ENCODE measurements at regions not wholly inside any gene's neighbourhood (a gene's known extent, or its start where the extent isn't known, plus 50 kb on each side); places are given as distances from the start of the nearest gene placed in this dataset.
"Not testable (repeated sequence)": the region's sequence is repeated elsewhere in the genome, so short reads cannot be mapped to it uniquely, and the experiment has no call there.

DNA sequence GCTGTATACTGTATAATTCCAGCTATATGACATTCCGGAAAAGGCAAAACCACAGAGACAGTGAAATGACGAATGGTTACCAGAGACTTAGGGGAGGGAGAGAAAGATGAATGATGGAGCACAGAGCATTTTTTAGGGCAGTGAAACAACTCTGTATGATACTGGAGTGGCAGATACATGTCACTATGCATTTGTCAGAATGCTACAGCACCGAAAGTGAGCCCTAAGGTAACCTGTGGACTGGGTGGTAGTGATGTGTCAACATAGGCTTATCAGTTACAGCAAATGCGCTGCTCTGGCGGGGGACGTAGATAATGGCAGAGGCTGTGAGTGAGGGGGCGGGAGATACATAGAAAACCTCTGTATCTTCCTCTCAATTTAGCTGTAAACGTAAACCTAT, 201.3 kb upstream of the SSTR4 start:
- no peak overlapping the region for H3K27ac Mint-ChIP-seq
- no peaks in the 10 kb centered on the region for H3K4me1 Mint-ChIP-seq
- no peak for DNase-seq
- intact Hi-C loops (cut with micrococcal nuclease): no loop called here
- no peak overlapping the region for H3K4me3 Mint-ChIP-seq
- H3K36me3 Mint-ChIP-seq (ENCODE audit: low read depth): no peaks in the 10 kb centered on the region
- H3K9me3 Mint-ChIP-seq: no peaks in the 10 kb centered on the region
- H3K27me3 Mint-ChIP-seq: no peaks in the 10 kb centered on the region

DNA sequence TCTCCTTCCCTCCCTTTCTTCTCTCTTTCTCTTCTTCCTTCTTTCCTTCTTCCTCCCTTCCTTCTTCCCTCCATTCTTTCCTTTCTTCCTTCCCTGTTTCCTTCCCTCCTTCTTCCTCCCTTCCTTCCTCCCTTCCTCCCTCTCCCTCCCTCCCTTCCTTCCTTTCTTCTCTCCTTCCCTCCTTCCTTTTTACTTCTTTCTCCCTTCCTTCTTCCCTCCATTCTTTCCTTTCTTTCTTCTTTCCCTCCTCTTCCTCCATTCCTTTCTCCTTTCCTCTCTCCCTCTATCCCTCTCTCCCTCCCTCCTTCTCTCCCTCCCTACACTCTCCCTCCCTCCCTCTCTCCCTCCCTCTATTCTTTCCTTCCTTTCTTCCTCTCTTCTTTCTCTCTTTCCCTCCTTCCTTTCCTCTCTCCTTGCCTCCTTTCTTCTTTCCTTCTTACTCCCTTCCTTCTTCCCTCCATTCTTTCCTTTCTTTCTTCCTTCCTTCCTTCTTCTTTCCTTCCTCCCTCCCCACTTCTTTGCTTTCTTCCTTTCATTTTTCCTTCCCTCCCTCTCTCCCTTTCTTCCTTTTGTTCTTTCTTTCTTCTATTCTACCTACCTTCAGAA, 200.4 kb upstream of the SSTR4 start:
- DNase-seq: no peak
- Mint-ChIP-seq H3K27me3 (no peaks in the 10 kb centered on the region), H3K9me3 (no peaks in the 10 kb centered on the region), H3K4me1 (no peaks in the 10 kb centered on the region), H3K27ac (no peak overlapping the region), H3K4me3 (no peak overlapping the region), H3K36me3 (ENCODE audit: low read depth) (no peaks in the 10 kb centered on the region)
- intact Hi-C loops (cut with micrococcal nuclease): no loop called here

GRCh38 chr20:22836211-22836610, 198.9 kb upstream of the SSTR4 start:
- no peak overlapping the region for H3K4me3 Mint-ChIP-seq
- no peak overlapping the region for H3K27ac Mint-ChIP-seq
- intact Hi-C loops (cut with micrococcal nuclease): no loop called here
- H3K27me3 Mint-ChIP-seq: no peaks in the 10 kb centered on the region
- H3K9me3 Mint-ChIP-seq: no peaks in the 10 kb centered on the region
- no peaks in the 10 kb centered on the region for H3K36me3 Mint-ChIP-seq (ENCODE audit: low read depth)
- H3K4me1 Mint-ChIP-seq: no peaks in the 10 kb centered on the region
- no peak for DNase-seq

DNA sequence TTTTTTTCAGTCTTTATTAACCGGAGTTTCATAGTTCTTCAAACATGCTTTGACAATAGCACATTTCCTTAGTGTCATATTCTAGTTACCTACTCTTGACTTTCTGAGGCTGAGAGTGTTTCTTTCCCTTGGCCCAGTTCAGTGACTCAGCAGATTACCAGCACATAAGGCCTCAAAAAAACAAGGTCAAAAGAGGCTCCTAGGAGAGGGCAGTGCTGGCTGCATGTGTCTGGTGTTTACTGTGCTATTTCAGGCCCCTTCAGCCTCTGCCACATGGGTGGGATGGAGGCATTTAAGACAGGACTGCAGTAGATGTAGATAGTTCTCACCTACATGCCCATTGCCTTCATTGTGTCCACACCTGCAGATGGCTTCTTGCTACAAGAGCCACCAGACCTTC, 198.2 kb upstream of the SSTR4 start:
- intact Hi-C loops (cut with micrococcal nuclease): no loop called here
- Mint-ChIP-seq H3K27me3 (no peaks in the 10 kb centered on the region), H3K36me3 (ENCODE audit: low read depth) (no peaks in the 10 kb centered on the region), H3K4me3 (no peak overlapping the region), H3K9me3 (no peaks in the 10 kb centered on the region), H3K4me1 (no peaks in the 10 kb centered on the region), H3K27ac (no peak overlapping the region)
- no peak for DNase-seq

DNA sequence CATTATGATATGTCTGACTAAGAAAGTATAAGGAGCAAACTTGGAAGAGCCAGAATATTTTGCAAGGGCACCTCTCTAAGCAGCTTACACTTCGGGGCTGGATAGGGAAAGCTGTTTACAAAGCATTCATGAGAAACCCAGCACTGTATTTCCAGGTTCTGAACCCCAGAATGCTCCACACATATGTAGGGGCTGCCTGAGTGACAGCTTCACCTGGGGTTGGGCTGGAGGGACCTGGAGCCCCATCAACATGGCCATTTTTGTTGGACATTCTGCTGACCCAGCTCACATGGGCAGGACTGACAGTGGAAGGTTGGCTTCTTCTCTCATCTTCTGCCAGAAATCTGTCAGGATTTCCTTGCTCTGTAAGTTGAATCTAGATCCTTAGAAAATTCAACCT, 197.1 kb upstream of the SSTR4 start:
- H3K27ac Mint-ChIP-seq: no peak overlapping the region
- H3K9me3 Mint-ChIP-seq: no peaks in the 10 kb centered on the region
- H3K36me3 Mint-ChIP-seq (ENCODE audit: low read depth): no peaks in the 10 kb centered on the region
- DNase-seq: no peak
- H3K4me1 Mint-ChIP-seq: no peaks in the 10 kb centered on the region
- no peaks in the 10 kb centered on the region for H3K27me3 Mint-ChIP-seq
- no peak overlapping the region for H3K4me3 Mint-ChIP-seq
- intact Hi-C loops (cut with micrococcal nuclease): no loop called here

DNA sequence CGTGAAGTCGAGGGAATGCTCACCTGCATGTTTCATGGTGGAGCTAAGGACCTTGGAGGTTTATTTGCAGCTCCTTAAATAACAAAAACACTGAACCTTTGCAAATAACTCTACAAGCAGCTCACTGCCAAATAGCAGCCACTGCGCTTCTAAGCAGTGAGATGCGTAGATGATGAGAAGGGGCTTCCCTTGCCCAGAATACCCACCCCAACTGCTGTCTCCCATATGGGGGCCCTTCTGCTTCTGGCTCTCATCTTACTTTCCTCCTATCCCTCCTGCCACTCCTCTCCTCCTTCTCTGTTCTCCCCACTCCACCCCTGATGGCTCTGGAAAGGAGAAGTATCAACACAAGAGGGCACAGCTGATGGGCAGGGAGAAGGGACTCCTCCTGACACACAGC, 193.3 kb upstream of the SSTR4 start:
- no peaks in the 10 kb centered on the region for H3K4me1 Mint-ChIP-seq
- no peak overlapping the region for H3K27ac Mint-ChIP-seq
- H3K9me3 Mint-ChIP-seq: no peaks in the 10 kb centered on the region
- H3K27me3 Mint-ChIP-seq: no peaks in the 10 kb centered on the region
- intact Hi-C loops (cut with micrococcal nuclease): no loop called here
- no peak for DNase-seq
- no peaks in the 10 kb centered on the region for H3K36me3 Mint-ChIP-seq (ENCODE audit: low read depth)
- H3K4me3 Mint-ChIP-seq: no peak overlapping the region

GRCh38 chr20:22842793-22843192, 192.3 kb upstream of the SSTR4 start:
- Mint-ChIP-seq H3K4me1 (no peaks in the 10 kb centered on the region), H3K4me3 (no peak overlapping the region), H3K9me3 (no peaks in the 10 kb centered on the region), H3K27ac (no peak overlapping the region), H3K27me3 (no peaks in the 10 kb centered on the region), H3K36me3 (ENCODE audit: low read depth) (no peaks in the 10 kb centered on the region)
- intact Hi-C loops (cut with micrococcal nuclease): no loop called here
- DNase-seq: no peak

DNA sequence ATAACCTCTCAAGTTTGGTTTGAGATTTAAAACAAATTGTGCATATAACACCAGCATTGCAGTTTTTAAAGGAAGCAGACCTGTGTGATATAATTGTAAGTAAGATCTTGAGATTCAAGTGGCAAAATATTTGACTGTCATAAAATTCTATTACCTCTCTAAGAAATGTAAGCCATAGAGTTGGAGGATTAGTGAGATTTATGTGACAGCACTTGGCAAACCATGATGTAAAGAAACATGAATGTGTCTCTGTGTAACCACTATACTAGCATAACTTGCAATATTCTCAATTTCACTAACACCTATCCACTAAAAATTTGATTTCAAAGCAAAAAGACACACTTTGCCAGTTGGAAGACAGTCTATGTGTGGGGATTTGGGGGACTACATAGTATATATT, 190.2 kb upstream of the SSTR4 start:
- Mint-ChIP-seq H3K27ac (no peak overlapping the region), H3K4me1 (no peaks in the 10 kb centered on the region), H3K4me3 (no peak overlapping the region), H3K27me3 (no peaks in the 10 kb centered on the region), H3K36me3 (ENCODE audit: low read depth) (no peaks in the 10 kb centered on the region), H3K9me3 (no peaks in the 10 kb centered on the region)
- intact Hi-C loops (cut with micrococcal nuclease): no loop called here
- DNase-seq: no peak

DNA sequence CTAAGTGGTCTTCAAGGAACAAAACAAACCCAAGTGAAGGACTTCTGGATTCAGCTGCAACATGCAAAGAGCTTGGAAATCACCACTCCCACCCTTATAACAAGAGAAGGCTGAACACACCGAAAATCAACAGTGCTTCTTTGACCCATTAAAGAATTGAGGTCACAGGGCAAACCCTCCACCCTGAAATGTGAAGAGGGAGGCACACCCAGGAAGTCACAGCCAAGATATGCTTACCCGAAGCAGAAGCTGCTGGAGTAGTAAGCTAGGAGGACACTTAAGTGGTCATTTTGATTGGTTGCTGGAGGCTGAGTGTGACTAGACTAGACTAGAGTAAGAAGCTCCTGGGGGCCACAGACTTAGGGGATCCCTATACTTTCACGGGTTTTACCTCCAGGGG, 188.2 kb upstream of the SSTR4 start:
- no peak for DNase-seq
- Mint-ChIP-seq H3K36me3 (ENCODE audit: low read depth) (no peaks in the 10 kb centered on the region), H3K4me1 (no peaks in the 10 kb centered on the region), H3K4me3 (no peak overlapping the region), H3K9me3 (no peaks in the 10 kb centered on the region), H3K27me3 (peaks cover 2% of the 10 kb centered on the region), H3K27ac (no peak overlapping the region)
- intact Hi-C loops (cut with micrococcal nuclease): no loop called here

DNA sequence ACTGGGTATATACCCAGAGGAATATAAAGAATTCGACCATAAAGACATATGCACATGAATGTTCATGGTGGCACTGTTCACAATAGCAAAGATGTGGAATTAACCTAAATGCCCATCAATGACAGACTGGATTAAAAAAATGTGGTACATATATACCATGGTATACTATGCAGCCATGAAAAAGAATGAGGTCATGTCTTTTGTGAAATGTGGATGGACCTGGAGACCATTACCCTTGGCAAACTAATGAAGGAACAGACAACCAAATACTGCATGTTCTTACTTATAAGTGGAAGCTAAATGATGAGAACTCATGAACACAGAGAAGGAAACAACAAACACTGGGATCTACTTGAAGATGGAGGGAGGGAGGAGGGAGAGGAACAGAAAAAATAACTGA, 186.7 kb upstream of the SSTR4 start:
- Mint-ChIP-seq H3K27ac (no peak overlapping the region), H3K27me3 (peaks cover 2% of the 10 kb centered on the region), H3K4me1 (no peaks in the 10 kb centered on the region), H3K4me3 (no peak overlapping the region), H3K36me3 (ENCODE audit: low read depth) (no peaks in the 10 kb centered on the region), H3K9me3 (no peaks in the 10 kb centered on the region)
- no peak for DNase-seq
- intact Hi-C loops (cut with micrococcal nuclease): no loop called here

- H3K36me3 Mint-ChIP-seq (ENCODE audit: low read depth); H3K4me3 Mint-ChIP-seq; H3K27ac Mint-ChIP-seq; H3K9me3 Mint-ChIP-seq; H3K4me1 Mint-ChIP-seq; intact Hi-C loops (cut with micrococcal nuclease); DNase-seq: not testable (repeated sequence)
- peaks cover 11% of the 10 kb centered on the region for H3K27me3 Mint-ChIP-seq
Observed at GRCh38 chr20:22851679-22852346, 183.3 kb upstream of the SSTR4 start.

DNA sequence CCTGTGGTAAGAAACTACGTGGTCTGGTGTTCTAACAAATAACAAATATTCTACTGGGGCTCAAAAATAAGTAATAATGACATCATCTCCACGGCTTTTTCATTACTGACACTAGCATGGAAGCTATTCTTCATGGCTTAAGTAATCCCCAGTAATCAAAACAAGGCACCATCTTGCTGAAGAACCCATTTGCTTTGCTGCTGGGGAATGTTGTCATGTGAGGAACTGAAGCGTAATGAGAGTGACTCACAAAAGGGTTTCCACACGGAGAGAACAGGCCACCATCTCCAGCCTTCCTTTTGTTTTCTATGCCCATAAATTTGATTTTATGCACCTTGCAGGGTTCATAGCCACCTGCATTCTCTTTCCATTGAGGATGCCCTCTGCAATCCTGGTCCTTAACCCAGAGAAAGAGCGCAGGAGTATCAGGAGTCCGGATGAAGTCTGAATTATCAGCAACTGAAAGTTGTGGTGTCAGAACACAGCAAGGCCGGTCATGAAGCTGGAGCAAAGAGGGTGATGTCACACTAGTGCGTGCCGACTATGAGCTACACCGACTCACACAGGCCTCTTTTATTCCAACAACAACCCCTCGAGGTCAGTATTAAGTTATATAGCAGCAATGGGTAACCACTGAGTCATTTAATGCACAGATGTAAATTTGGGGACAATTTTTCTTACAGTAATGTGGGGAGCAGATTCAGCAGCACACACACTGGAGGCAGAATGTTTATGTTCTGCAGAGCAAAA, 173.7 kb upstream of the SSTR4 start:
- H3K27ac Mint-ChIP-seq: no peak overlapping the region
- H3K36me3 Mint-ChIP-seq (ENCODE audit: low read depth): no peaks in the 10 kb centered on the region
- intact Hi-C loops (cut with micrococcal nuclease): no loop called here
- H3K4me3 Mint-ChIP-seq: no peak overlapping the region
- H3K27me3 Mint-ChIP-seq: peaks cover 3% of the 10 kb centered on the region
- H3K4me1 Mint-ChIP-seq: no peaks in the 10 kb centered on the region
- no peaks in the 10 kb centered on the region for H3K9me3 Mint-ChIP-seq
- DNase-seq: no peak

DNA sequence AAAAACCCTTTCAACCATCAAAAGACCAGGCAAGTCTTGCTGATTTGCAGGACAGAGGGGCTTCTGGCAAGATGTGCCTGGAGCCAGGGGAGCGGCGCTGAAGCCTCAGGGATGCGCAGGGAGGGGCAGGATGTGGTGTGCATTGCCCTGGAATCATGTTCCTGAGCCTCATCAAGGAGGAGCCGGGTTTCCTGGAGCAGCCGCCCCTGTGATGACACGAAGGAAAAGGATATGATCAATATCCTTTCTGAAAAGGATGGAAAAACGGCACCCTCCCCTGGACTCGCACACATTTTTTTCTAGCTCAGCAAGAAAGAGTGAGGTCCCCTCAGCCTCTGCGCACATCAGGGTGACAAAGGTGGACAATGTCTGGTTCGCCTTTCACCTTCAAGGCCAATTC, 173.1 kb upstream of the SSTR4 start:
- peaks cover 3% of the 10 kb centered on the region for H3K27me3 Mint-ChIP-seq
- H3K27ac Mint-ChIP-seq: no peak overlapping the region
- no peak overlapping the region for H3K4me3 Mint-ChIP-seq
- intact Hi-C loops (cut with micrococcal nuclease): no loop called here
- no peaks in the 10 kb centered on the region for H3K9me3 Mint-ChIP-seq
- H3K36me3 Mint-ChIP-seq (ENCODE audit: low read depth): no peaks in the 10 kb centered on the region
- no peaks in the 10 kb centered on the region for H3K4me1 Mint-ChIP-seq
- DNase-seq: no peak

DNA sequence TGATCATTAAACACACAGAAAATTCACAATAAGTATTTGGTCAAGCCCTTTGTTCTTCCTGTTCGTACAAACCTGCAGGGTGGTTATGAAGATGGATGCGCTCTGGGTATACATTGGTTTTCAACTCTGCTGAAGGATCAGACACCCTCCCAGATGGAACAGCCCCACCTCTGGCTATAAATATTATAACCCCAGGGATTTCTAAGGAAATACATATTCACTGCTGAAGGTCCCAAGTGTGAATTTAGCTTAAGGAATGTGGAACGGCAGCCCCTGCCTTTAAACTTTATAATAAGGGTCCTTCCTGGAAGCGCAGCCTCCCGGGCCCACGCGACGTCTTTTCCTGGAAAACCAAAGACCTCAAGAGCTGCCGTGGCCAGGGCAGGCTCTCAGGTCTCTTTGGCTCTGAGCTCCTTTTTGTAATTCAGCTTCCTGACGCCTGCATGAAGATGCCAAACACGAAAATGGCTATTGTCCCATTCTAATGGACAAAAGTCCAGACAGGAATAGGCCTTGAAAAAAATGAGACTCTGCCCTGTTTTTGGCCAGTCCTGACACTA, 172.4 kb upstream of the SSTR4 start:
- no peak overlapping the region for H3K4me3 Mint-ChIP-seq
- no peak overlapping the region for H3K27ac Mint-ChIP-seq
- peaks cover 5% of the 10 kb centered on the region for H3K27me3 Mint-ChIP-seq
- no peaks in the 10 kb centered on the region for H3K4me1 Mint-ChIP-seq
- no peak for DNase-seq
- no peaks in the 10 kb centered on the region for H3K9me3 Mint-ChIP-seq
- intact Hi-C loops (cut with micrococcal nuclease): no loop called here
- H3K36me3 Mint-ChIP-seq (ENCODE audit: low read depth): no peaks in the 10 kb centered on the region

All from activated CD4-positive, alpha-beta T cell treated with anti-CD3 and anti-CD28 coated beads, Interleukin-2, amount 10 ng/mL, durations not matched to agents 24 days and 14 days (primary cell).